NCI-H1417 (cell line): ENCODE measurements at regions not wholly inside any gene's neighbourhood (a gene's known extent, or its start where the extent isn't known, plus 50 kb on each side); places are given as distances from the start of the nearest gene placed in this dataset.
"Not testable (repeated sequence)": the region's sequence is repeated elsewhere in the genome, so short reads cannot be mapped to it uniquely, and the experiment has no call there.

ENCODE experiments used
- DNase-seq, 3 experiments: peaks; one replicate each; lab custom pipeline; 2025; lab: John Stamatoyannopoulos, UW

DNA sequence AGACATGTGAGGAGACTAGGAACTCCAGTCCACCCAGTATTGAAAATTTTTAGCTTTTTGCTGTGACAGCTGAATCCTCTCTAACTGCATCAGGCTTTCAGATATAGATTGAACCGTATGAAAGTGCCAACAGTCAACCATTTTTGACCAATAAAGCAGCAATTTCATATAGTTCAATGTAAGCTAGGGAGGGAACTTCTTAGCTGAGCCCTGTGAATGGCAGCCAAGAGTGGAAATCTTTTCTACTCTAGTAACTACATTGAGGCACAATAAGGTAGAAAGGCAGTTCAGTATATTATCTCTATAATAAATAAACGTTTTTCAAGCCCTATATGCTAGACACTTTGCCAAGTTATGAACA lies 96.3 kb upstream of the TANK start:
- no peak for DNase-seq

GRCh38 chr2:161067846-161068350 lies 92.3 kb upstream of the TANK start:
- DNase-seq: no peak

DNA sequence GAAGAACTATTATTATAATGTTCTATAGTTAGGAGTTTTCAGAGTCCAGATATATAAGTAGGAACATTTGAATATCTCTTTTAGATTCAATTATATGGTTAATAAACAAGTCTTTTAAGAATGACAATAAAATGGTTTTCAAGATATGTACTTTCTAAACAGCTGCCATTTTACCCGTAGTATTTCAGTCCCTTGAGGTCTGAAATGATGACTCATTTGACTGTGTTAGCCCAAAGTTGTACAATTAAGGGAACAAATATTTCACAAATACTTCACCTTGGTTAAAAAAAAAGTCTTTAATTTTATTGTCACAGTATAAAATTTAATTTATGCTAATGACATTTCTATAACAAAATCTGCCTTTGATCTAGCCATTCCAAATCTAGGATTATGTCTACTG lies 91.6 kb upstream of the TANK start:
- DNase-seq: no peak

DNA sequence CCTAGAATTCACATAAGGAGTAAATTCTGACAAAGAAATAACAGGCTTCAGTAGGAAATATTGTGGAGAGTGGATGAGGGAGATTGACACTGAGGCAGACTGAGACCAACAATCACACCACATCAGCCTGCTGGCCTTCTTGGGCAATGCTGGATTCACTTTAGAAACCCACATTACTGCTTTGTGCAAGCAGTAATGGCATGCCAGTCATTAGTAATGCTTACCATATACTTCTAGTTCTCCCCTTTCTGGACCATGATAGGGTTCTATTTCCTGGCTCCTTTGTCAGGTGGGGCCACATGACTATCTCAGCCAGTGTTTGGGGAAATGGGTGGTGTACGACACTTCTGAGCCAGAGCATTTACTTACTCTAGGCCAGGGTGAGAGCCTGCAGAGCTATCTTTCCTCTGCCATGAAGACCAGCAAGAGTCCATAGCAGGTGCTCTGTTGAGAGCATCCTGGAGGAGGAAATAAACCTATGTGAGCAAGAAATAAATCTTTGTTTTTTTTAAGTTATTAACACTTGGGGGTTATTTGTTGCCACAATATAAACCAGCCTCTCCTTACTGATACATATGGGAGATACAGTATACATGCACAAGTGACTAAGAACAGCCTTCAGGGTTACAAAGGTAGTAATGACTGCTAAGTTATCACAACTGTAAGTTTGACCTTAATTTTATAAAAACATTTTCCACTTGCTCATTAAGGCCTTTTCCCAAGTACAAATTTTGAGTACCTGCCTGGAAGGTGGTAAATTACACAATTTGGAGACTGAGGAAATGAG lies 89.3 kb upstream of the TANK start:
- no peak for DNase-seq

DNA sequence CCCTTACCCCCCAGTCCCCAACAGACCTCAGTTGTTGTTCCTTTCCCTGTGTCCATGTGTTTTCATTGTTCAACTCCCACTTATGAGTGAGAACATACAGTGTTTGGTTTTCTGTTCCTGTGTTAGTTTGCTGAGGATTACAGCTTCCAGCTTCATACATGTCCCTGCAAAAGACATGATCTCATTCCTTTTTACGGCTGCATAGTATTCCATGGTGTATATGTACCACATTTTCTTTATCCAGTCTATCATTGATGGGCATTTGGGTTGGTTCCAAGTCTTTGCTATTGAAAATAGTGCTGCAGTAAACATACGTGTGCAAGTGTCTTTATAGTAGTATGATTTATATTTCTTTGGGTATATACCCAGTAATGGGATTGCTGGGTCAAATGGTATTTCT lies 87.8 kb upstream of the TANK start:
- DNase-seq: not testable (repeated sequence)

- no peak for DNase-seq
Measured at GRCh38 chr2:161075701-161076100, 84.5 kb upstream of the TANK start.

- no peak for DNase-seq
Measured at GRCh38 chr2:161076936-161077335, 83.3 kb upstream of the TANK start.

DNA sequence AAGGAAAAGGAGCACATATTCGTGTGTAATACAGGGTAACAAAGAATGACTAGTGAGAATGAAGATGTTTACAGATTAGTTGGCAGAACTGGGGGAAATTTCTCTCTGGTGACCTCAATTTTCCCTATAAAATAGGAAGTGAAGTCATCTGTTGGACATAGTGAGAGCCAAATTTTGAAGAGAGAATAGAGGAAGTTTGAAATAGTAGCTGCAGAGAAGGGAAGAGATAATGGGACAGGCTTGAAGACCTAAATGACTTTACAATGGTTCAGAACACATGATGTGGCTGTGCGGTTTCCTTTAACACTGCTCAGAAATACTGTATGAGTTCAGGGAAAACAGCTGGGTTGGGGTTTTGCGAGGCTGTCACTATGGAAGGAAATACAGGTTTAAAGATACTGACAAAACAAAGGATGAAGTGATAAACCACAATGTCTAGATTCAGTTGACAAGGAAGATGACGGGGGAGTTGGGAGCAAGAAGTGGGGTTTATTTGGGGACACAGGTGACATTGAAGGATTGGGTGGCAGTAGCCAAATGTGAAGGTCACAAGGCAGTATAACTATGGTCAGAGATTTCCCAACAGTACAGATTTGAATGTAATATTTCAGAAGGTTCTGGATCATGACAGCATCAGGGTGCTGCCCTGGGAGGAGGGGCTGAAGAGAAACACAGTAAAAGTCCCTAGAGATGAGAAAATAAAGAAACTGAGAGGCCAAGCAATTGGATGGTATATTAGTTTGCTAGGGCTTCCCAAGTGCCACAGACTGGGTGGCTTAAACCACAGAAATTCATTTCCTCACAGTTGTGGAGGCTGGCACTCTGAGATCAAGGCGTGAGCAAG lies 82.6 kb upstream of the TANK start:
- DNase-seq: no peak

DNA sequence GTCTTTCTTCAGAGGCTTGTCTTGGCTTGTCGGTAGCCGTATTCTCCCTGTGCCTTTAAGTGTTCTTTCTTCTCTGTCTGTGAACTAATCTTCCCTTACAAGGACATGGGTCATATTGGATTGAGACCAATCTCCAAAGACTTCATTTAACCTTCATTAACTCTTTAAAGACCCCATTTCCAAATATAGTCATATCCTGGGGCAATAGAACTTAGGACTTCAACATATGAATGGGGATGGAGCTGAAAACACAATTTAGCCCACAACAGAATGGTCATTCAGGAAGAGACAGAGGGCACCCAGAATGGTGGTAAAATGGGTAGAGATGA lies 82.1 kb upstream of the TANK start:
- DNase-seq: no peak

- DNase-seq: no peak
Measured at GRCh38 chr2:161085149-161085548, 75.1 kb upstream of the TANK start.

GRCh38 chr2:161088658-161089350 lies 71.4 kb upstream of the TANK start:
- no peak for DNase-seq

DNA sequence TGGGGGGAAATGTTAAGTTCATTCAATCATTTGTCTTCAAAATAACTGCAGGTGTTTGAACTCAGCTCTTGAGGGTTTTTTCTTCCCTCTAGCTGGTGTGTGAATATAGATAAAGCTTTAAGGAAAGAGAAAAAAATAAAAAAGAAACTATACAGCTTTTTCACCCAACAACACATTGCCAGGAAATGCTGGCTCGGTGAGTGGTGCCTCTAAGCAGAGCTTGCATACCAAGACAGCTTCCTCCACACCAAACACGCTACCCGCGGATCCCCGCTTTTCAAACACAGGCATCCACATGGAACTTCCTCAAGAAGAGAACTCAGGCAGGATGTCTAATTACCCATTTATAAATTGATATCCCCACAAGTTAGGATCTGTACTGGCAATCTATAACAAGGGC lies 69.8 kb upstream of the TANK start:
- no peak for DNase-seq

- DNase-seq: no peak
Measured at GRCh38 chr2:161095314-161095713, 64.9 kb upstream of the TANK start.

GRCh38 chr2:161096336-161096735 lies 63.9 kb upstream of the TANK start:
- no peak for DNase-seq

GRCh38 chr2:161097157-161097556 lies 63.1 kb upstream of the TANK start:
- DNase-seq: no peak

GRCh38 chr2:161100211-161100895 lies 59.9 kb upstream of the TANK start:
- no peak for DNase-seq

- DNase-seq: no peak
Measured at GRCh38 chr2:161101406-161101805, 58.8 kb upstream of the TANK start.

DNA sequence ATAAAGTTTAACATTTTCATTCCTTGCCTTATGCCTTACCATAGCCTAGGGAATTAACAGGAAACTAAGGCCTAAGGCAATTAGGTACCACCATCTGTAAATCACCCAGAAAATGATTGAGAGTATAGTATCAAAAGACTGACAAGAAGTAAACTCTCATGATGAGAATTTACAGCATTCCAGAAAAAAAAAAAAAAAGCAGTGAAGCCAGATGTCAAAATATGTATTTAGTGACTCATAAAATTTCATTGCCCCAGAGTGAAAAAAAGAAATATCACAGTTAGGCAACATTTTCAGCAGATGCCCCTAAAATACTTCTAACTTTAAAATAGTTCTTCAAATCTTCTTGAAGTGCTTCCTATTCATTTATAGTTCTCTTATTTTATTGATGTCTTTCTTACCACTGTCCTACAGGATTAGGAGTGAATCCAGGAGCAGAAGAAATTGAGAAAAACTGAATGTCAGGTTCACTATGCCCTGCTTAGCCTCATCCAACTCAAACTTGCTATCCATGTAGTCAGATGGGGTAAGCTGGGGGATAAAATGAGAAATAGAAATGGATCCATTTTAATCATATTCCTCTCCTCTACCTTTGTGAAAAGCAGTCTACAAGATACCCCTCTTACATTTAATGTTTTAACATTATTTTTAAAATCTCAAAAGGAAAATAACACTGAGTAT lies 57.3 kb upstream of the TANK start:
- no peak for DNase-seq

GRCh38 chr2:161103451-161103831 lies 56.8 kb upstream of the TANK start:
- no peak for DNase-seq

- DNase-seq: no peak
Measured at GRCh38 chr2:161104054-161104553, 56.1 kb upstream of the TANK start.

DNA sequence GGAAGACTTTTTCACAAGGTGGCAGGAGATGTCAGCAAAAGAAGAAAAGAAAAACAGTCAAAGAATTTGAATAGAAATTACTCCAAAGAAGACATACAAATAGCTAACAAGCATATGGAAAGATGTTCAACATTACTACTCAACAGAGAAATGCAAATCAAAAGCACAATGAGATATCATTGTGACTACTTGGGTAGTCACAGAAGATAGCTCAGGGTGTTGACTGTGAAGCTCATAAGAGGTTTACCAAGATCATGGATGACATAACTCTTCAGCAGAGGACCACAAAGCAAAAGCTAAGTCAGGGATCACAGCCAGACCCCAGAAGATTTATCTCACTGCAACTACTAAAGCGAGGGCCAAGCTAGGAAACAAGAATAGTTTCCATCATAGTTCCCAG lies 53.0 kb upstream of the TANK start:
- no peak for DNase-seq
